HepG2 (cell line): ENCODE measurements at regions not wholly inside any gene's neighbourhood (a gene's known extent, or its start where the extent isn't known, plus 50 kb on each side); places are given as distances from the start of the nearest gene placed in this dataset.

Experiments
- ATAC-seq: fragments of 200-7000 bp; cut with Tn5 transposase; 3 replicates; pipeline ENCODE4 v1.9.1; 2020; ENCODE audit warnings: mild to moderate bottlenecking, moderate library complexity
- BruUV-seq: library from RNA; stranded (reverse); fragments of 400-500 nt; replicated peaks from 2 replicates; lab custom pipeline; 2021; lab: Mats Ljungman, UMichigan
- CTCF ChIA-PET: fragments of 300-600 bp; formaldehyde crosslinking; extraction: SDS; loops from one replicate; lab custom pipeline; 2021; ENCODE audit warnings: low total read pairs, inconsistent platforms, low intra/inter-chr PET ratio; lab: Yijun Ruan, JAX
- POLR2A ChIA-PET: fragments of 350-600 bp; sonication (Branson Sonifier 250); formaldehyde crosslinking; loops from one replicate; lab custom pipeline; 2020; ENCODE audit warnings: antibody characterized with exemption, inconsistent platforms; lab: Yijun Ruan, JAX
- DNase-seq: peaks from one replicate; pipeline ENCODE4 v3.0.0-alpha.2; 2015; ENCODE audit warnings: low spot score
- FAIRE-seq: peaks from 3 replicates; lab custom pipeline; 2011; peaks lifted over from hg19 to GRCh38; lab: Jason Lieb, UNC
- H2AFZ ChIP-seq: one replicate; pipeline ENCODE4 v1.6.1; 2011; ENCODE audit warnings: low read length, inconsistent platforms
- H3K27ac ChIP-seq: fragments of 300-600 bp; 3 replicates; pipeline ENCODE4 v1.8.0; 2011; ENCODE audit warnings: mixed run types, mild to moderate bottlenecking, mixed read lengths, low read length, inconsistent platforms; ENCODE audit not compliant: insufficient read depth; ENCODE audit errors: extremely low read length
- H3K27me3 ChIP-seq, 2 experiments: fragments of 200-600 bp in 1 of 2; 2 replicates in 1 of 2; 3 replicates in 1 of 2; pipeline versions ENCODE4 v1.6.0 to v1.8.0; 2011; ENCODE audit warnings: low read length in 2 of 2, mild to moderate bottlenecking in 2 of 2, moderate library complexity in 2 of 2, inconsistent platforms in 1 of 2; ENCODE audit not compliant: insufficient read depth in 2 of 2, control insufficient read depth in 1 of 2
- H3K36me3 ChIP-seq, 2 experiments: fragments of 200-600 bp in 1 of 2; replicated peaks in 1 of 2; 2 replicates in 1 of 2; 3 replicates in 1 of 2; pipeline versions ENCODE4 v1.5.1 to v1.8.0; 2011; ENCODE audit warnings: low read length in 2 of 2, inconsistent platforms in 1 of 2; ENCODE audit not compliant: insufficient read depth in 2 of 2, control insufficient read depth in 1 of 2
- H3K4me1 ChIP-seq: 2 replicates; pipeline ENCODE4 v1.5.1; 2012; ENCODE audit warnings: low read length, inconsistent platforms; ENCODE audit not compliant: insufficient read depth
- H3K4me2 ChIP-seq: 2 replicates; pipeline ENCODE4 v1.6.0; 2011; ENCODE audit warnings: low read depth, low read length, inconsistent platforms
- H3K4me3 ChIP-seq, 3 experiments: fragments of 200-600 bp in 1 of 3; sonication (generic), shearing (Covaris generic) in 1 of 3; replicated peaks in 1 of 3; 2 replicates each; pipeline ENCODE4 v1.5.1; 2011 to 2016; ENCODE audit warnings: low read length in 3 of 3, inconsistent platforms in 2 of 3, low read depth in 2 of 3, mild to moderate bottlenecking in 2 of 3, control low read depth in 1 of 3, mixed read lengths in 1 of 3; ENCODE audit not compliant: insufficient read depth in 1 of 3
- H3K79me2 ChIP-seq: one replicate; pipeline ENCODE4 v1.6.1; 2011; ENCODE audit warnings: low read length, inconsistent platforms; ENCODE audit not compliant: insufficient read depth
- H3K9ac ChIP-seq: 2 replicates; pipeline ENCODE4 v1.6.0; 2011; ENCODE audit warnings: mild to moderate bottlenecking, low read depth, low read length, inconsistent platforms; ENCODE audit not compliant: insufficient read depth
- H3K9me3 ChIP-seq: 2 replicates; pipeline ENCODE4 v1.5.1; 2012; ENCODE audit warnings: mild to moderate bottlenecking, low read length
- H4K20me1 ChIP-seq: 2 replicates; pipeline ENCODE4 v1.6.0; 2011; ENCODE audit warnings: inconsistent platforms, mild to moderate bottlenecking, low read length, moderate library complexity; ENCODE audit not compliant: insufficient read depth
- DNMT1 ChIP-seq: sonication (generic); formaldehyde crosslinking; IDR thresholded peaks from 2 replicates; pipeline ENCODE4 v1.5.1; 2020; ENCODE audit warnings: mild to moderate bottlenecking, missing genetic modification reagents
- DRAP1 ChIP-seq: IDR thresholded peaks from 2 replicates; pipeline ENCODE4 v1.6.1; 2016; ENCODE audit warnings: missing genetic modification reagents, missing compliant biosample characterization
- ELF1 ChIP-seq: sonication (generic); formaldehyde crosslinking; IDR thresholded peaks from 2 replicates; pipeline ENCODE4 v1.4.0; 2020; ENCODE audit warnings: missing genetic modification reagents
- HCFC1 ChIP-seq: fragments of 150-350 bp; IDR thresholded peaks from 2 replicates; pipeline ENCODE4 v1.6.1; 2014; ENCODE audit warnings: low read depth, low read length
- ISL2 ChIP-seq: sonication (generic); formaldehyde crosslinking; IDR thresholded peaks from 2 replicates; pipeline ENCODE4 v1.5.0; 2020; ENCODE audit warnings: missing genetic modification reagents
- MBD4 ChIP-seq: IDR thresholded peaks from 2 replicates; pipeline ENCODE4 v1.6.1; 2012; ENCODE audit warnings: low read length, inconsistent platforms, borderline replicate concordance
- MED13 ChIP-seq: sonication (generic); formaldehyde crosslinking; IDR thresholded peaks from 2 replicates; pipeline ENCODE4 v1.5.0; 2020; ENCODE audit warnings: missing genetic modification reagents
- NCOA5 ChIP-seq: sonication (generic); formaldehyde crosslinking; IDR thresholded peaks from 2 replicates; pipeline ENCODE4 v1.4.0; 2020; ENCODE audit warnings: missing genetic modification reagents
- NFE2 ChIP-seq: sonication (generic); formaldehyde crosslinking; IDR thresholded peaks from 2 replicates; pipeline ENCODE4 v1.4.0; 2020; ENCODE audit warnings: missing genetic modification reagents
- NR1H2 ChIP-seq: sonication (generic); formaldehyde crosslinking; IDR thresholded peaks from 2 replicates; pipeline ENCODE4 v1.8.1; 2022; ENCODE audit warnings: low read depth, missing genetic modification reagents, borderline replicate concordance
- PITX1 ChIP-seq: sonication (generic); formaldehyde crosslinking; IDR thresholded peaks from 2 replicates; pipeline ENCODE4 v1.5.1; 2020; ENCODE audit warnings: mild to moderate bottlenecking, missing genetic modification reagents
- ZNF263 ChIP-seq: sonication (generic); formaldehyde crosslinking; IDR thresholded peaks from 2 replicates; pipeline ENCODE4 v1.4.0; 2020; ENCODE audit warnings: missing genetic modification reagents
- ZNF282 ChIP-seq: fragments of 450-650 bp; IDR thresholded peaks from 2 replicates; pipeline ENCODE4 v1.6.1; 2018; ENCODE audit not compliant: partially characterized antibody
- ZNF777 ChIP-seq: sonication (generic); formaldehyde crosslinking; IDR thresholded peaks from 2 replicates; pipeline ENCODE4 v1.4.0; 2020; ENCODE audit warnings: missing genetic modification reagents
- WGBS: methylation state at CpG from one replicate; pipeline ENCODE4 v1.1.6; 2017; ENCODE audit warnings: low lambda C conversion rate; 5-methylcytosine and 5-hydroxymethylcytosine counted together
- in situ Hi-C: cut with HindIII; loops from 2 replicates; pipeline ENCODE4 v1.10.0; 2017; ENCODE audit warnings: low pct_unique_long_range_greater_than_20kb; ENCODE audit not compliant: extremely low pct_ligation_motif_present
- intact Hi-C: fragments of 100-400 bp; cut with micrococcal nuclease; formaldehyde crosslinking; loops from one replicate; pipeline ENCODE4 v1.10.0; 2022; ENCODE audit not compliant: unreplicated experiment

GRCh38 chr11:130551388-130551787 is 102.9 kb downstream of the ADAMTS15 start:
- no peaks in the 10 kb centered on the region for H3K36me3 ChIP-seq
- intact Hi-C loops (no loop called here), in situ Hi-C loops (no loop called here)
- H3K27ac ChIP-seq = no peak overlapping the region
- DNase-seq (no peak), ATAC-seq (no peak), FAIRE-seq (no peak)
- TF ChIP-seq ZNF777 (CRISPR knock-in tag) (no peak), MED13 (no peak), MBD4 (no peak), NR1H2 (no peak), NCOA5 (CRISPR knock-in tag) (no peak), DNMT1 (no peak), ZNF282 (no peak), PITX1 (no peak), ELF1 (CRISPR knock-in tag) (no peak), HCFC1 (no peak), DRAP1 (CRISPR knock-in tag) (no peak), ISL2 (CRISPR knock-in tag) (no peak), NFE2 (CRISPR knock-in tag) (no peak), ZNF263 (CRISPR knock-in tag) (no peak)
- H3K27me3 ChIP-seq = peaks cover 1 to 3% of the 10 kb centered on the region in 2 experiments; a peak in 1 of 5 replicates
- no peaks in the 10 kb centered on the region for H4K20me1 ChIP-seq
- H3K79me2 ChIP-seq = no peaks in the 10 kb centered on the region
- H2AFZ ChIP-seq = no peak overlapping the region
- no peak overlapping the region for H3K4me2 ChIP-seq
- ChIA-PET CTCF (no interaction called here), POLR2A (no interaction called here)
- H3K4me1 ChIP-seq = no peaks in the 10 kb centered on the region
- H3K9ac ChIP-seq = no peak overlapping the region
- H3K9me3 ChIP-seq = no peaks in the 10 kb centered on the region
- 16% methylated on average over 5 of the region's 5 CpGs for WGBS
- no TSS peak for BruUV-seq
- H3K4me3 ChIP-seq = no peak overlapping the region
